Left lung (tissue), 4 donors: ENCODE measurements at regions not wholly inside any gene's neighbourhood (a gene's known extent, or its start where the extent isn't known, plus 50 kb on each side); places are given as distances from the start of the nearest gene placed in this dataset.
A peak's percentile ranks its signal among the peaks of the same experiment; 100 is the strongest.

Experiments used
- ATAC-seq: fragments of 200-7000 bp; cut with Tn5 transposase; one replicate; pipeline ENCODE4 v1.9.1; 2020; ENCODE audit warnings: moderate library complexity
- DNase-seq, 4 donors: peaks; one replicate each; pipeline ENCODE4 v3.0.0-alpha.2; 2013 to 2020
- H3K27ac ChIP-seq, 2 donors: fragments of 200-600 bp; sonication (generic) in 1 of 2; one replicate each; pipeline versions ENCODE4 v1.5.0 to v1.8.0; 2020 to 2021
- H3K27me3 ChIP-seq, 2 donors: fragments of 200-600 bp; sonication (generic) in 1 of 2; one replicate each; pipeline versions ENCODE4 v1.5.0 to v1.8.0; 2020 to 2021
- H3K36me3 ChIP-seq, 2 donors: fragments of 200-600 bp; sonication (generic) in 1 of 2; one replicate each; pipeline versions ENCODE4 v1.5.0 to v1.8.0; 2020 to 2021
- H3K4me1 ChIP-seq, 2 donors: fragments of 200-600 bp; one replicate each; pipeline ENCODE4 v1.8.0; 2021
- H3K4me3 ChIP-seq, 2 donors: fragments of 200-600 bp; sonication (generic) in 1 of 2; one replicate each; pipeline versions ENCODE4 v1.5.0 to v1.8.0; 2020 to 2021; ENCODE audit warnings: mild to moderate bottlenecking in 1 of 2
- H3K9me3 ChIP-seq, 2 donors: fragments of 200-600 bp; sonication (generic) in 1 of 2; one replicate each; pipeline versions ENCODE4 v1.5.0 to v1.8.0; 2020 to 2021
- CTCF ChIP-seq, 2 donors: fragments of 200-600 bp; sonication (generic) in 1 of 2; IDR thresholded peaks; one replicate each; pipeline versions ENCODE4 v1.5.0 to v1.8.0; 2021; ENCODE audit warnings: antibody characterized with exemption in 2 of 2
- intact Hi-C, 2 donors: fragments of 100-400 bp; cut with DNase I; formaldehyde crosslinking; loops; one replicate each; pipeline versions ENCODE4 v1.11.2 to v1.14.2; 2022
- donor health status: DM: no; HTN: yes; CAD: no.
- donor health status: DM: no; HTN: no; CAD: no.

GRCh38 chr10:108638225-108638624 is 1285.1 kb downstream of the XPNPEP1 start:
- H3K27me3 ChIP-seq: no peaks in the 10 kb centered on the region
- intact Hi-C loops: no loop called here
- no peak for TF ChIP-seq CTCF (IDR thresholded peaks at IDR 0.05)
- H3K4me1 ChIP-seq: no peaks in the 10 kb centered on the region
- no peak overlapping the region for H3K27ac ChIP-seq
- H3K9me3 ChIP-seq: peaks cover 0 to 4% of the 10 kb centered on the region in 2 donors
- H3K4me3 ChIP-seq: no peak overlapping the region
- H3K36me3 ChIP-seq: no peaks in the 10 kb centered on the region
- DNase-seq: no peak
- ATAC-seq: peak; percentile 78

GRCh38 chr10:108633046-108633445 is 1290.3 kb downstream of the XPNPEP1 start:
- no peak for DNase-seq
- H3K27ac ChIP-seq: no peak overlapping the region
- no peaks in the 10 kb centered on the region for H3K27me3 ChIP-seq
- TF ChIP-seq CTCF (IDR thresholded peaks at IDR 0.05): no peak
- intact Hi-C loops: no loop called here
- H3K9me3 ChIP-seq: peaks cover 0 to 4% of the 10 kb centered on the region in 2 donors
- no peak overlapping the region for H3K4me3 ChIP-seq
- no peaks in the 10 kb centered on the region for H3K36me3 ChIP-seq
- H3K4me1 ChIP-seq: no peaks in the 10 kb centered on the region
- ATAC-seq: no peak

GRCh38 chr10:108632144-108632543 is 1291.2 kb downstream of the XPNPEP1 start:
- H3K36me3 ChIP-seq: no peaks in the 10 kb centered on the region
- H3K4me3 ChIP-seq: no peak overlapping the region
- ATAC-seq: no peak
- no peaks in the 10 kb centered on the region for H3K4me1 ChIP-seq
- peak in 1 of 4 donors; percentile 30 for DNase-seq
- intact Hi-C loops: no loop called here
- TF ChIP-seq CTCF (IDR thresholded peaks at IDR 0.05): no peak
- H3K27ac ChIP-seq: no peak overlapping the region
- H3K9me3 ChIP-seq: peaks cover 0 to 4% of the 10 kb centered on the region in 2 donors
- no peaks in the 10 kb centered on the region for H3K27me3 ChIP-seq

- no peaks in the 10 kb centered on the region for H3K27me3 ChIP-seq
- intact Hi-C loops: no loop called here
- ATAC-seq: no peak
- no peak overlapping the region for H3K27ac ChIP-seq
- no peak for DNase-seq
- no peaks in the 10 kb centered on the region for H3K4me1 ChIP-seq
- H3K9me3 ChIP-seq: peaks cover 0 to 3% of the 10 kb centered on the region in 2 donors
- no peak for TF ChIP-seq CTCF (IDR thresholded peaks at IDR 0.05)
- H3K4me3 ChIP-seq: no peak overlapping the region
- no peaks in the 10 kb centered on the region for H3K36me3 ChIP-seq
Observed at GRCh38 chr10:108631332-108631731, 1292.0 kb downstream of the XPNPEP1 start.

GRCh38 chr10:108629834-108630233 is 1293.5 kb downstream of the XPNPEP1 start:
- H3K4me3 ChIP-seq: no peak overlapping the region
- no peaks in the 10 kb centered on the region for H3K27me3 ChIP-seq
- H3K27ac ChIP-seq: no peak overlapping the region
- H3K9me3 ChIP-seq: no peaks in the 10 kb centered on the region
- no peaks in the 10 kb centered on the region for H3K36me3 ChIP-seq
- ATAC-seq: no peak
- no peak for DNase-seq
- no peak for TF ChIP-seq CTCF (IDR thresholded peaks at IDR 0.05)
- no peaks in the 10 kb centered on the region for H3K4me1 ChIP-seq
- intact Hi-C loops: no loop called here
